ENCODE measurements at regions not wholly inside any gene's neighbourhood (a gene's known extent, or its start where the extent isn't known, plus 50 kb on each side); places are given as distances from the start of the nearest gene placed in this dataset.
A peak's percentile ranks its signal among the peaks of the same experiment; 100 is the strongest.

GRCh38 chr7:17619196-17619818 lies 320.9 kb downstream of the AHR start:
- no peaks in the 10 kb centered on the region for H3K27me3 Mint-ChIP-seq (ENCODE audit: insufficient read depth, unreplicated experiment)
- no peak overlapping the region for H3K27ac Mint-ChIP-seq (ENCODE audit: low read depth, unreplicated experiment)
- no peak for TF ChIP-seq CTCF (IDR thresholded peaks at IDR 0.05; ENCODE audit: unreplicated experiment)
- H3K4me3 Mint-ChIP-seq (ENCODE audit: unreplicated experiment) = no peak overlapping the region
- no peak for DNase-seq (ENCODE audit: unreplicated experiment)
- H3K36me3 Mint-ChIP-seq (ENCODE audit: insufficient read depth, unreplicated experiment) = no peaks in the 10 kb centered on the region
- intact Hi-C loops (cut with micrococcal nuclease) = no loop called here
- ChIA-PET POLR2A (interaction anchor here (0.6 to 0.7 kb wide), 2 partner anchors 13 to 670 kb away, joined by 3 read pairs; no protein-coding TSS in a partner anchor), CTCF (interaction anchor here (0.6 to 0.9 kb wide), 4 partner anchors 19 to 631 kb away, joined by 3 to 4 read pairs (median 3); no protein-coding TSS in a partner anchor)
- H3K4me1 Mint-ChIP-seq (ENCODE audit: insufficient read depth, unreplicated experiment) = peaks cover 12% of the 10 kb centered on the region
- no TSS peak for BruUV-seq (replicated peaks)
- H3K9me3 Mint-ChIP-seq (ENCODE audit: unreplicated experiment) = no peaks in the 10 kb centered on the region

DNA sequence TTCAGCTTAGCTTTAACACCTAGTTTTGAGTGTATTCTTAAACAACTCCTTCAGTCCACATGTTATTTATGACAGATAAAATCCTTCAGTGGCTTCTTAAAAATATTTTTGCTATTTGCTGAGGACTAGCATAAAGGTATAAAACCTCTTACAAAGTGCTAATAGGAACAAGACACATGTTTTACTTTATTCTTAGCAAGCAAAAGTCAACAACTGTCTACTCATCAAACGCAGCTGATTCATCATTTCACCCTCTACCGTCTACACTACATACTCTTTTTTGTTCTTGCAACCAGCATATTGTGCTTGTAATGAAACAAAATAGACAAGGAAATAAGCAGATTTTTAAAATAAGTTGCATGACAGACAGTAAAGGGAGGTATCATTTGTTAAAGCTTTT lies 319.7 kb downstream of the SNX13 start:
- Mint-ChIP-seq H3K27me3 (ENCODE audit: insufficient read depth, unreplicated experiment) (no peaks in the 10 kb centered on the region), H3K4me3 (ENCODE audit: unreplicated experiment) (no peak overlapping the region), H3K36me3 (ENCODE audit: insufficient read depth, unreplicated experiment) (no peaks in the 10 kb centered on the region), H3K27ac (ENCODE audit: low read depth, unreplicated experiment) (no peak overlapping the region), H3K9me3 (ENCODE audit: unreplicated experiment) (no peaks in the 10 kb centered on the region), H3K4me1 (ENCODE audit: insufficient read depth, unreplicated experiment) (peaks cover 18% of the 10 kb centered on the region)
- BruUV-seq (replicated peaks) = no TSS peak
- CTCF ChIA-PET = interaction anchor here (0.6 kb wide), 1 partner anchor 144 kb away, joined by 3 read pairs; no protein-coding TSS in a partner anchor
- TF ChIP-seq CTCF (IDR thresholded peaks at IDR 0.05; ENCODE audit: unreplicated experiment) = no peak
- no peak for DNase-seq (ENCODE audit: unreplicated experiment)
- intact Hi-C loops (cut with micrococcal nuclease) = no loop called here
- POLR2A ChIA-PET = interaction anchor here (1.3 to 1.5 kb wide), 2 partner anchors 13 to 18 kb away, joined by 3 to 5 read pairs; no protein-coding TSS in a partner anchor

DNA sequence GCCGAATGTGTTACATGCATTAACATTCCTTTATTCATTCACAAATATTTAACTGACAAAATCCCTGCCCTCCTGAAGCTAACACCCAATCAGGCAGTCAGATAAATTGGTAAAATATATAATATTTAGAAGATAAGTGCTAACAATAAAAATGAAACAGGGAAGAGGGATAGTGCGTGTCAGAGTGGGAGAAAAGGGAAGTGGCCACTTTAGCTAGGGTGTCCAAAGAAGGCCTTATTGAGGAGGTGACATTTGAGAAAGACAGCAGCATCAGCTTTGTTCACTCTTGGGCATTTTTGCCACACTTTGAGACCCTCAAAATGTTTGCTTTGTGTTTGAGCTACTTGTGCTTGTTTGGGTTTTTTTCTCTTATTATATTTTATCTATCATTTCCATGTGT lies 317.8 kb downstream of the SNX13 start:
- ChIA-PET CTCF (interaction anchor here (0.5 to 1.8 kb wide), 2 partner anchors 10 to 108 kb away, joined by 3 to 7 read pairs; no protein-coding TSS in a partner anchor), POLR2A (interaction anchor here (0.6 to 1.8 kb wide), 3 partner anchors 8 to 1996 kb away, joined by 3 to 8 read pairs (median 4); no protein-coding TSS in a partner anchor)
- intact Hi-C loops (cut with micrococcal nuclease) = no loop called here
- no peaks in the 10 kb centered on the region for H3K36me3 Mint-ChIP-seq (ENCODE audit: insufficient read depth, unreplicated experiment)
- DNase-seq (ENCODE audit: unreplicated experiment) = no peak
- BruUV-seq (replicated peaks) = no TSS peak
- H3K27ac Mint-ChIP-seq (ENCODE audit: low read depth, unreplicated experiment) = no peak overlapping the region
- peaks cover 19% of the 10 kb centered on the region for H3K4me1 Mint-ChIP-seq (ENCODE audit: insufficient read depth, unreplicated experiment)
- H3K4me3 Mint-ChIP-seq (ENCODE audit: unreplicated experiment) = no peak overlapping the region
- H3K27me3 Mint-ChIP-seq (ENCODE audit: insufficient read depth, unreplicated experiment) = no peaks in the 10 kb centered on the region
- H3K9me3 Mint-ChIP-seq (ENCODE audit: unreplicated experiment) = no peaks in the 10 kb centered on the region
- no peak for TF ChIP-seq CTCF (IDR thresholded peaks at IDR 0.05; ENCODE audit: unreplicated experiment)

DNA sequence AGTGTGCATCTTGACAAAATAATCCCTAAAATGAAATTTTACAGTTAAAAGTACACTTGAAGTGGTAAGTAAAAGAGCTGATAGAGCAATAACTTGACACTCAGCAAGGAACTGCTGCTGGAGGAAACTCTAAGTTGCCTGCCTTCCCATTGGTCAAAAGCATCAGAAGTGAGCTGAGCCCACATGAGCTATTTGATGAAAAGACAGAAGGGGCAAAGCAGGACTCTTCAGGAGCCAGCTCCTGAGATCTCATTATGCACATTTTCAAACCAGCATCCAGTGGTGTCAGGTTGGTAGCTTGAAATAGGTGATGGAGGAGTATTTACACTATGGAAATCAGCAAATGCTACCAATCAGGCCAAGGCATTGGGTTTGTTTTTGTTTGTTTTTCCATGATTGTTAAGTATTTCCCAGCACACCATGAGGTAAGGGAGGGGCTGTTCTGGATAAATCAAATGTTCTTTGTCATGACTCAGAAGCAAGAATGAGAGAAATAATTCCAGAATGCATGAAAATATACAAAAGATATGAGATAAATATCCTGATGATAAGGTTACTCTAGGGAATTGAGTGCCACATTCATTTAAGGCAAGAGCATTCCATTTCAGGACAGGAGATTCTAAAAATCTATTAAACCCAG lies 316.6 kb downstream of the SNX13 start:
- ChIA-PET POLR2A (interaction anchor here (0.7 to 1.8 kb wide), 6 partner anchors 9 to 73 kb away, joined by 4 to 8 read pairs (median 6); no protein-coding TSS in a partner anchor), CTCF (interaction anchor here (0.6 to 1.8 kb wide), 4 partner anchors 9 to 46 kb away, joined by 3 to 7 read pairs (median 3); no protein-coding TSS in a partner anchor)
- Mint-ChIP-seq H3K4me1 (ENCODE audit: insufficient read depth, unreplicated experiment) (peaks cover 19% of the 10 kb centered on the region), H3K27ac (ENCODE audit: low read depth, unreplicated experiment) (peak overlapping the region; percentile 57), H3K27me3 (ENCODE audit: insufficient read depth, unreplicated experiment) (no peaks in the 10 kb centered on the region), H3K4me3 (ENCODE audit: unreplicated experiment) (no peak overlapping the region), H3K9me3 (ENCODE audit: unreplicated experiment) (no peaks in the 10 kb centered on the region), H3K36me3 (ENCODE audit: insufficient read depth, unreplicated experiment) (no peaks in the 10 kb centered on the region)
- no TSS peak for BruUV-seq (replicated peaks)
- TF ChIP-seq CTCF (IDR thresholded peaks at IDR 0.05; ENCODE audit: unreplicated experiment) = no peak
- intact Hi-C loops (cut with micrococcal nuclease) = no loop called here
- DNase-seq (ENCODE audit: unreplicated experiment) = no peak
